ENCODE measurements at regions not wholly inside any gene's neighbourhood (a gene's known extent, or its start where the extent isn't known, plus 50 kb on each side); places are given as distances from the start of the nearest gene placed in this dataset.

- no peak for TF ChIP-seq SP1 (IDR thresholded peaks at IDR 0.05; ENCODE audit: low read depth, low read length)
These were observed 1045.7 kb downstream of the C4orf33 start (continued) for GRCh38 chr4:130141651-130142050.

- CTCF ChIA-PET, result no interaction called here
- Histone ChIP-seq H3K27ac (ENCODE audit: control insufficient read depth, insufficient read depth) (no peak overlapping the region), H4K20me1 (ENCODE audit: control insufficient read depth, insufficient read depth) (no peaks in the 10 kb centered on the region), H3K4me3 (no peak overlapping the region), H3K4me2 (ENCODE audit: control insufficient read depth, insufficient read depth) (no peak overlapping the region), H2AFZ (ENCODE audit: control insufficient read depth, low read depth, low read length) (no peak overlapping the region), H3K79me2 (ENCODE audit: control insufficient read depth, insufficient read depth, low read length) (no peaks in the 10 kb centered on the region), H3K9me3 (replicated peaks; ENCODE audit: control insufficient read depth, insufficient read depth, low read length) (no peaks in the 10 kb centered on the region), H3K4me1 (ENCODE audit: control insufficient read depth, insufficient read depth, low read length) (no peaks in the 10 kb centered on the region), H3K36me3 (ENCODE audit: control insufficient read depth in 2 of 2, insufficient read depth in 2 of 2, low read length in 1 of 2) (no peaks in the 10 kb centered on the region), H3K9ac (ENCODE audit: control insufficient read depth, insufficient read depth, low read length) (no peak overlapping the region), H3K27me3 (replicated peaks in 1 of 2; ENCODE audit: control insufficient read depth in 2 of 2, insufficient read depth in 2 of 2, low read length in 1 of 2) (no peaks in the 10 kb centered on the region)
- FAIRE-seq (no peak), ATAC-seq (no peak), DNase-seq (ENCODE audit: low read depth, low spot score) (no peak)
- RAD21 ChIA-PET (ENCODE audit: unreplicated experiment), result no interaction called here
- SMC1A ChIA-PET (ENCODE audit: uncharacterized antibody, unreplicated experiment), result interaction anchor here (0.7 kb wide), 1 partner anchor 15 kb away, joined by 3 read pairs; no protein-coding TSS in a partner anchor
- 0% methylated on average over 1 of the region's 1 CpG for WGBS (ENCODE audit: insufficient coverage, insufficient replicate concordance, low lambda C conversion rate, missing lambda C conversion rate)
- POLR2A ChIA-PET, result no interaction called here
- in situ Hi-C loops (cut with MboI) (no loop called here), intact Hi-C loops (cut with micrococcal nuclease; ENCODE audit: unreplicated experiment) (no loop called here)
- BruUV-seq (replicated peaks), result no TSS peak
- TF ChIP-seq ZNF592 (IDR thresholded peaks at IDR 0.05) (no peak), REST (IDR thresholded peaks at IDR 0.05; ENCODE audit: low read depth, low read length) (no peak), STAT3 (IDR thresholded peaks at IDR 0.05; ENCODE audit: low read depth, low read length) (no peak), BCL11A (IDR thresholded peaks at IDR 0.05; ENCODE audit: low read depth, low read length) (no peak), USF1 (IDR thresholded peaks at IDR 0.05; ENCODE audit: borderline replicate concordance, extremely low read length, insufficient read depth, low read depth, low read length) (no peak), ZBTB11 (CRISPR knock-in tag; IDR thresholded peaks at IDR 0.05) (no peak), IRF5 (IDR thresholded peaks at IDR 0.05; ENCODE audit: borderline replicate concordance) (no peak), CHD4 (IDR thresholded peaks at IDR 0.05) (no peak)
These were observed 1047.7 kb downstream of the C4orf33 start for GRCh38 chr4:130143656-130144055.

Measured in GM12878 (cell line).